ENCODE measurements at regions not wholly inside any gene's neighbourhood (a gene's known extent, or its start where the extent isn't known, plus 50 kb on each side); places are given as distances from the start of the nearest gene placed in this dataset.

DNA sequence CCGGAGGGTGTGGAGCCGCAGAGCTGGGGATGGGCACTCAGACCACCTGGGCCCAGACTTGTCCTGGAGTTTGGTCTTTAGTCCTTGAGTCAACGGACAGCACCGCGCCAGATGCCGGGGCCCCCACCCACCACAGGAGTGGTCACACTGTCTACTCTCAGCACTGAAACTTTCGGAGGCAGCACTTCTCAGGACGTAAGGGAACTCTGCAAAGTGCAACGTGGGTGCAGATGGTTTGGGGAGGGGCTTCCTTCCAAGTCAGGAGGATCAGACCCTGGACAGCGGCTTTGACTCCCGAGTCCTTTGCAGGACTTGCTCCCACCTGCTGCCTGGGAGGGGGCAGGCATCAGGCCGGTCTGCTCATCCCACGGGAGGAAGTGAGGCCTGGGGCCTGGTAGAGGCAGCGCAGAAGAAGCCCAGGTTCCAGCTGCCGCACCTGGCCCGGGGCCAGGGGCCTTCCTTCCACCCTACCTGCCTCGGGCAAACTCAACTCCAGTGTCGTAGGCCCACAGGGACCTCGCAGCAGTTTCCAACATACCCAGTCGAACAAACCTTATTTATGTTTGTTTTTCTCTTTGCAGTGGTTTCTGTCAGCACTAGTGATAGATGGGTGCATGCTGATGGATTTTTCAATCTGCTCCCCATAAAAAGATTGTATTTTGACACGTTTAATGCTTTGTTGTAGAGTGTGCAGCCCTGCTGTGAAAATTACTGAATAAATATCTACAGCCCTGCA is 149.8 kb upstream of the PPP1R26 start:
- intact Hi-C loops (cut with DNase I; ENCODE audit: low total_unique reads): no loop called here
- TF ChIP-seq, protein P1, sequence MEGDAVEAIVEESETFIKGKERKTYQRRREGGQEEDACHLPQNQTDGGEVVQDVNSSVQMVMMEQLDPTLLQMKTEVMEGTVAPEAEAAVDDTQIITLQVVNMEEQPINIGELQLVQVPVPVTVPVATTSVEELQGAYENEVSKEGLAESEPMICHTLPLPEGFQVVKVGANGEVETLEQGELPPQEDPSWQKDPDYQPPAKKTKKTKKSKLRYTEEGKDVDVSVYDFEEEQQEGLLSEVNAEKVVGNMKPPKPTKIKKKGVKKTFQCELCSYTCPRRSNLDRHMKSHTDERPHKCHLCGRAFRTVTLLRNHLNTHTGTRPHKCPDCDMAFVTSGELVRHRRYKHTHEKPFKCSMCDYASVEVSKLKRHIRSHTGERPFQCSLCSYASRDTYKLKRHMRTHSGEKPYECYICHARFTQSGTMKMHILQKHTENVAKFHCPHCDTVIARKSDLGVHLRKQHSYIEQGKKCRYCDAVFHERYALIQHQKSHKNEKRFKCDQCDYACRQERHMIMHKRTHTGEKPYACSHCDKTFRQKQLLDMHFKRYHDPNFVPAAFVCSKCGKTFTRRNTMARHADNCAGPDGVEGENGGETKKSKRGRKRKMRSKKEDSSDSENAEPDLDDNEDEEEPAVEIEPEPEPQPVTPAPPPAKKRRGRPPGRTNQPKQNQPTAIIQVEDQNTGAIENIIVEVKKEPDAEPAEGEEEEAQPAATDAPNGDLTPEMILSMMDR (IDR thresholded peaks at IDR 0.05): no peak
- TF ChIP-seq POLR2AphosphoS5 (IDR thresholded peaks at IDR 0.05): no peak
- H3K4me3 ChIP-seq: no peak overlapping the region
- no peak overlapping the region for H3K27ac ChIP-seq
- H3K27me3 ChIP-seq: peaks cover 0 to 64% (median 0%) of the 10 kb centered on the region in 3 donors
- 51 to 73% (median 55%) methylated on average over 15 to 21 of the region's 21 CpGs for WGBS, 5 donors
- DNase-seq: no peak
- peaks cover 0 to 14% (median 8%) of the 10 kb centered on the region in 4 donors for H3K9me3 ChIP-seq
- H3K4me1 ChIP-seq: no peaks in the 10 kb centered on the region
- H3K36me3 ChIP-seq: no peaks in the 10 kb centered on the region

DNA sequence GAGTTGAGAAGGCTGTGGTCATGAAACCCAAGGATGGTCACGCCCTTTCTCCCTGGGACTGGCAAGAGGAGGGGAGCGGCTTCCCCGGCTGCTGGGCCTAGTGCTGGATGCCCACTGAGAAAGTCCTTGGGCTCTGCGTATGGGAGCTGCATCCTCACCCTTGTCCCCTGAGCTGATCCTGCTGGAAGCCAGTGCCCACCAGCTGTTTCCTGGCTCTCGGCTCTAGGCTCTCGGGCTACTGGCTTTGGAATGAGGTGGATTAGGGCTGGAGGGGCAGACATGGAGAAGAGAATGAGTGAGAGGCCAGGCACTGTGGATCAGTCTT is 149.3 kb upstream of the PPP1R26 start:
- DNase-seq: no peak
- intact Hi-C loops (cut with DNase I; ENCODE audit: low total_unique reads): no loop called here
- WGBS, 5 donors: 78 to 84% (median 80%) methylated on average over 5 to 6 of the region's 6 CpGs
- Histone ChIP-seq H3K27ac (no peak overlapping the region), H3K36me3 (no peaks in the 10 kb centered on the region), H3K4me3 (no peak overlapping the region), H3K9me3 (peaks cover 0 to 14% (median 8%) of the 10 kb centered on the region in 4 donors), H3K4me1 (no peaks in the 10 kb centered on the region), H3K27me3 (peaks cover 0 to 64% (median 0%) of the 10 kb centered on the region in 3 donors)
- no peak for TF ChIP-seq EP300 (IDR thresholded peaks at IDR 0.05)
- TF ChIP-seq POLR2A (IDR thresholded peaks at IDR 0.05): no peak
- TF ChIP-seq, protein P1 (IDR thresholded peaks at IDR 0.05): no peak
- TF ChIP-seq POLR2AphosphoS5 (IDR thresholded peaks at IDR 0.05): no peak

DNA sequence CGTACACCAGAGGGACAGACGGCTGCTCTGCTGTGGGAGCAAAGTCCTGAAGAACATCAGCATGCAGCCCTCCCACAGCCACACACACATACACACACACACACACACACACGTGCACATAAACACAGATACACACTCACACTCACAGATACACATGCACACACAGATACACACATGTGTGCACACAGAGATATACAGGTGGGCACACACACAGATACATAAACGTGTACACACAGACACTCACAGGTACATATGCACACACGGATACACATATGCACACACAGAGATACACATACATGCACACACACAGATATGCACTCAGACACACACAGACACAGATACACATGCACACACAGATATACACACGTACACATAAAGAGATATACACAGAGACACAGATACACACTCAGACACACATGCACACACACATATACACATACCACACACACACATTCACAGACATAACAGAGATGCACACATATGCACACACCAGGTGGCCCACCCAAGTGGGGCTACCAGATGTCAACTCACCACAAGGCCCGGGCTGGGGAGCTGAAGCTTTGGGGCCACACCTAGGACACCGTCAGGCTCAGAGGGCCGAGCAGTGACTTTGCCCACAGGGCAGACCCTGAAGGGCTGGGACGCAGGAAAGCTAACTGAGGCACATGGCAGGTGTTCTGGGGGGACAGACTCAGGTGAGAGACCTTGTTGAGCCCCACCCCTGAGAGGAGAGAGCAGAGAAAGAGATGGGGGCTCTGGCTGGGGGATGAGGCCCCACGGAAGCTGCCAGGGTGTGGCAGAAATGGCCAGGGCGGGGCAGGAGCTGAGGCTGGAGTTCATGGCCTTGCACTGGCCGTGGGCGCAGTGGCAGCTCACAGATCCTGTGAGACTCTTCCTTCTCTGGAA is 148.6 kb upstream of the PPP1R26 start:
- DNase-seq: no peak
- no peaks in the 10 kb centered on the region for H3K36me3 ChIP-seq
- 65 to 73% (median 68%) methylated on average over 14 of the region's 14 CpGs for WGBS, 5 donors
- H3K27ac ChIP-seq: no peak overlapping the region
- peaks cover 0 to 58% (median 0%) of the 10 kb centered on the region in 3 donors for H3K27me3 ChIP-seq
- no peak overlapping the region for H3K4me3 ChIP-seq
- no peaks in the 10 kb centered on the region for H3K4me1 ChIP-seq
- H3K9me3 ChIP-seq: peaks cover 0 to 14% (median 7%) of the 10 kb centered on the region in 4 donors
- intact Hi-C loops (cut with DNase I; ENCODE audit: low total_unique reads): no loop called here
- TF ChIP-seq, protein P1 (IDR thresholded peaks at IDR 0.05): no peak
- TF ChIP-seq POLR2A (IDR thresholded peaks at IDR 0.05) (no peak), EP300 (IDR thresholded peaks at IDR 0.05) (no peak)

DNA sequence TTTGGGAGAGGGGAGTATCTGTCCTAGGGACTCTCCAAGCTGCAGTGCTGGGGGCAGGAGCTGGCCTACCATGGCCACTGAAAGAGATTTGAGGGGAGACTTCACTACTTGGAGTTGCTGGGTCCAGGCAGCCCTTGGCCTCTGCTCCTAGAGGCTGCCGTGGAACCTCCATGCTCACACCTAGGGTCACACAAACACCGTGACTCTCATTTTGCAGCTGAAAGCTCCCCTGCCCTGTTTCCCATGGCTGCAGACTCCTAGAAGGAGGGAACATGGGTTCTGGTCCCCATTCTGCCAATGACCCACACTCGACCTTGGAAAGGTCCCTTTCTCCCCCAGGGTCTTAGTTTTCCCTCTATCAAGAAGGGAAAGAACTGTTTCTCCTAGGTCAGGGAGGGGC is 147.1 kb upstream of the PPP1R26 start:
- Histone ChIP-seq H3K27me3 (peaks cover 0 to 47% (median 0%) of the 10 kb centered on the region in 3 donors), H3K4me1 (no peaks in the 10 kb centered on the region), H3K9me3 (peaks cover 0 to 4% (median 3%) of the 10 kb centered on the region in 4 donors), H3K4me3 (no peak overlapping the region), H3K27ac (no peak overlapping the region), H3K36me3 (no peaks in the 10 kb centered on the region)
- TF ChIP-seq POLR2A (IDR thresholded peaks at IDR 0.05): no peak
- TF ChIP-seq, protein P1 (IDR thresholded peaks at IDR 0.05): no peak
- no peak for TF ChIP-seq POLR2AphosphoS5 (IDR thresholded peaks at IDR 0.05)
- TF ChIP-seq EP300 (IDR thresholded peaks at IDR 0.05): no peak
- WGBS, 5 donors: 52 to 73% (median 64%) methylated on average over 3 of the region's 3 CpGs
- no peak for DNase-seq
- intact Hi-C loops (cut with DNase I; ENCODE audit: low total_unique reads): no loop called here

All from stomach (tissue), 8 donors.